Upper lobe of right lung (tissue), 1 donor: ENCODE measurements at regions not wholly inside any gene's neighbourhood (a gene's known extent, or its start where the extent isn't known, plus 50 kb on each side); places are given as distances from the start of the nearest gene placed in this dataset.

Experiments used
- ATAC-seq: fragments of 200-7000 bp; cut with Tn5 transposase; one replicate; pipeline ENCODE4 v1.9.1; 2020; ENCODE audit warnings: mild to moderate bottlenecking, moderate library complexity
- DNase-seq: peaks from one replicate; pipeline ENCODE4 v3.0.0-alpha.2; 2020
- H3K27ac ChIP-seq: fragments of 200-600 bp; one replicate; pipeline ENCODE4 v1.8.0; 2022
- H3K27me3 ChIP-seq: fragments of 200-600 bp; one replicate; pipeline ENCODE4 v1.8.0; 2022; ENCODE audit warnings: mild to moderate bottlenecking
- H3K36me3 ChIP-seq: fragments of 200-600 bp; one replicate; pipeline ENCODE4 v1.8.0; 2022
- H3K4me1 ChIP-seq: fragments of 200-600 bp; one replicate; pipeline ENCODE4 v1.8.0; 2022
- H3K4me3 ChIP-seq: fragments of 200-600 bp; one replicate; pipeline ENCODE4 v1.8.0; 2022; ENCODE audit warnings: mild to moderate bottlenecking
- H3K9me3 ChIP-seq: fragments of 200-600 bp; one replicate; pipeline ENCODE4 v1.8.0; 2022
- CTCF ChIP-seq: fragments of 200-600 bp; IDR thresholded peaks from one replicate; pipeline ENCODE4 v1.8.0; 2022; ENCODE audit warnings: antibody characterized with exemption
- intact Hi-C: fragments of 100-400 bp; cut with DNase I; formaldehyde crosslinking; loops from one replicate; pipeline ENCODE4 v1.11.0; 2022
- donor health status: DM: no; HTN: yes; CAD: no; lungs with severe emphysema.

GRCh38 chr4:82145850-82146249 lies 227.9 kb downstream of the HNRNPD start:
- ATAC-seq (no peak), DNase-seq (no peak)
- no peak overlapping the region for H3K27ac ChIP-seq
- no peaks in the 10 kb centered on the region for H3K4me1 ChIP-seq
- intact Hi-C loops = no loop called here
- no peak overlapping the region for H3K4me3 ChIP-seq
- no peaks in the 10 kb centered on the region for H3K27me3 ChIP-seq
- H3K36me3 ChIP-seq = no peaks in the 10 kb centered on the region
- TF ChIP-seq CTCF = no peak
- H3K9me3 ChIP-seq = no peaks in the 10 kb centered on the region

DNA sequence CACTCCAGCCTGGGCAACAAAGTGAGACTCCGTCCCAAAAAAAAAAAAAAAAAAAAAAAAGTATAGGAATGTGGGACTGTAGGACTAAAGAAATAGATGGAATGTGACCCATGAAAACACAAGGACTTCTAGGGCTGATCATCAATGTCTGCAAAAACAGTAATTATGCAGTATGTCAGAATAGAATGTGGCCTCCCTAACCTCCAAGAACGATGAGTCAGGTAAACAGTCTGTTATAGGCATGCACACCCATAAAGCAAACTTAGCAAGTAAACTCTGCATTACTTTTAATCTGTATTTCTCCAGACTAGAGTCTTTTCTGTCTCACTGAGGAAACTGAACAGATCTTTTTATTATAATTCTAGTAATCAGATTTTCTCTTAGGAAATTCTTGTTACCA lies 233.4 kb downstream of the HNRNPD start:
- Histone ChIP-seq H3K4me1 (no peaks in the 10 kb centered on the region), H3K27me3 (no peaks in the 10 kb centered on the region), H3K4me3 (no peak overlapping the region), H3K27ac (no peak overlapping the region), H3K36me3 (no peaks in the 10 kb centered on the region), H3K9me3 (no peaks in the 10 kb centered on the region)
- intact Hi-C loops = no loop called here
- no peak for ATAC-seq
- no peak for TF ChIP-seq CTCF
- no peak for DNase-seq

DNA sequence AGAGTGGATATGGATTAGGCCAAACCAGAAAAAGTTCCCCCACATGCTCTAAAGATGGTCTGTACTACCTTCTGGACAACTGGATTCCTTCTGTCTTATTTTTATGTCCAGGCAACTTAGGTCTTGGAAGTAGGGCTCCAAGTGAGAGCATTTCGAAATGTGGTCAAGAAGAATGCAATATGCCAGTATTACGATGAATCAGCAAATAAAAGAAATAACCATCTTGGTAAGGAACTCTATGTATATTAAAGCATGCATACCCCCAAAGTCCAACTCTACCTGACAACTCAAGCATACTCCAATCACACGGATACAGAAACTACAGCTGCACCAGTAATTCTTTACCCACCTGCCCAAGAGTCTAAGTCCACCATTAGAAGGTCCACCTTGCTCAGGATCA lies 234.5 kb downstream of the HNRNPD start:
- TF ChIP-seq CTCF = no peak
- no peaks in the 10 kb centered on the region for H3K4me1 ChIP-seq
- H3K4me3 ChIP-seq = no peak overlapping the region
- H3K27me3 ChIP-seq = no peaks in the 10 kb centered on the region
- intact Hi-C loops = no loop called here
- ATAC-seq (no peak), DNase-seq (no peak)
- H3K27ac ChIP-seq = no peak overlapping the region
- H3K36me3 ChIP-seq = no peaks in the 10 kb centered on the region
- no peaks in the 10 kb centered on the region for H3K9me3 ChIP-seq

- DNase-seq (no peak), ATAC-seq (no peak)
- intact Hi-C loops = no loop called here
- Histone ChIP-seq H3K27me3 (no peaks in the 10 kb centered on the region), H3K36me3 (no peaks in the 10 kb centered on the region), H3K9me3 (no peaks in the 10 kb centered on the region), H3K4me1 (no peaks in the 10 kb centered on the region), H3K4me3 (no peak overlapping the region), H3K27ac (no peak overlapping the region)
- TF ChIP-seq CTCF = no peak
Observed at GRCh38 chr4:82138374-82138773, 235.4 kb downstream of the HNRNPD start.

DNA sequence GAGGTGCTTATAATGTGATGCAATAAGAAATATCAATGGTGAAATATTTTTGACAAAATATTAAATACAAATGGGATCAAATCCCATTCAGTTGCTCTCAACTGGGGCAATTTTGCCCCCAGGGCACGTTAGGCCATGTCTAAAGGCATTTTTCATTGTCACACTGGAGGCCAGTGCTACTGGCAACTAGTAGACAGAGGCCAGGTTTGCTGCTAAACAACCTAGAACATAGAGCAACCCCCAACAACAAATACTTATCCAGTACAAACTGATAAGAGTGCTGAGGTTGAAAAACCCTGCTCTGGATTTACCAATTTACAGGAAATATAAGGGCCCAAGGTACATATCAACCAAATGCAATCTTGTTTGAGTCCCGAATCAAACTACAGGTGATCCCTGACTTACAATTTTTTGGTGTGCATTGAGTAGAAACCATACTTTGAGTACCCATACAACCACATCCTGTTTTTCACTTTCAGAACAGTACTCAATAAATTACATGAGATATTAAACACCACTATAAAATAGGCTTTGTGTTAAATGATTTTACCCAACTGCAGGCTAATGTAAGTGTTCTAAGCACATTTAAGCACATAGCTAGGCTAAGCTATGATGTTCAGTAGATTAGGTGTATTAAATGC lies 237.5 kb downstream of the HNRNPD start:
- Histone ChIP-seq H3K4me3 (no peak overlapping the region), H3K27me3 (no peaks in the 10 kb centered on the region), H3K4me1 (no peaks in the 10 kb centered on the region), H3K9me3 (no peaks in the 10 kb centered on the region), H3K27ac (no peak overlapping the region), H3K36me3 (no peaks in the 10 kb centered on the region)
- no peak for DNase-seq
- no peak for ATAC-seq
- no peak for TF ChIP-seq CTCF
- intact Hi-C loops = no loop called here

- TF ChIP-seq CTCF = no peak
- no peaks in the 10 kb centered on the region for H3K9me3 ChIP-seq
- H3K4me3 ChIP-seq = no peak overlapping the region
- DNase-seq (no peak), ATAC-seq (no peak)
- H3K4me1 ChIP-seq = no peaks in the 10 kb centered on the region
- no peaks in the 10 kb centered on the region for H3K27me3 ChIP-seq
- no peaks in the 10 kb centered on the region for H3K36me3 ChIP-seq
- intact Hi-C loops = no loop called here
- no peak overlapping the region for H3K27ac ChIP-seq
Observed at GRCh38 chr4:82128355-82128754, 245.4 kb downstream of the HNRNPD start.
